Fibroblast of gingiva (primary cell): ENCODE measurements at regions not wholly inside any gene's neighbourhood (a gene's known extent, or its start where the extent isn't known, plus 50 kb on each side); places are given as distances from the start of the nearest gene placed in this dataset.

Experiments used
- DNase-seq: peaks from one replicate; pipeline ENCODE4 v3.0.0-alpha.2; 2011; ENCODE audit warnings: low read depth

GRCh38 chr5:119789406-119790117 is 160.2 kb downstream of the FAM170A start:
- DNase-seq: no peak

GRCh38 chr5:119792161-119792799 is 162.9 kb downstream of the FAM170A start:
- no peak for DNase-seq

GRCh38 chr5:119795768-119796167 is 166.4 kb downstream of the FAM170A start:
- DNase-seq: no peak

- no peak for DNase-seq
These were observed 172.2 kb downstream of the FAM170A start for GRCh38 chr5:119801570-119801969.

- no peak for DNase-seq
These were observed 178.7 kb downstream of the FAM170A start for GRCh38 chr5:119808024-119808423.

- DNase-seq: no peak
These were observed 179.1 kb downstream of the FAM170A start for GRCh38 chr5:119808474-119808873.

GRCh38 chr5:119810217-119810616 is 180.9 kb downstream of the FAM170A start:
- DNase-seq: peak; percentile 27

- no peak for DNase-seq
These were observed 182.1 kb downstream of the FAM170A start for GRCh38 chr5:119811458-119811857.

- DNase-seq: no peak
These were observed 185.3 kb downstream of the FAM170A start for GRCh38 chr5:119814655-119815054.

GRCh38 chr5:119816055-119816454 is 186.7 kb downstream of the FAM170A start:
- no peak for DNase-seq

- no peak for DNase-seq
These were observed 190.7 kb downstream of the FAM170A start for GRCh38 chr5:119820016-119820415.

- no peak for DNase-seq
These were observed 191.2 kb downstream of the FAM170A start for GRCh38 chr5:119820608-119821007.

GRCh38 chr5:119828541-119828940 is 199.2 kb downstream of the FAM170A start:
- peak; percentile 3 for DNase-seq

- no peak for DNase-seq
These were observed 200.0 kb downstream of the FAM170A start for GRCh38 chr5:119829341-119829740.

- no peak for DNase-seq
These were observed 203.8 kb downstream of the FAM170A start for GRCh38 chr5:119833176-119833575.

- DNase-seq: no peak
These were observed 210.8 kb downstream of the FAM170A start for GRCh38 chr5:119840175-119840574.

- DNase-seq: no peak
These were observed 222.8 kb downstream of the FAM170A start for GRCh38 chr5:119852140-119852539.

GRCh38 chr5:119860463-119860862 is 231.1 kb downstream of the FAM170A start:
- no peak for DNase-seq

GRCh38 chr5:119862619-119863018 is 233.3 kb downstream of the FAM170A start:
- DNase-seq: no peak

- peak; percentile 41 for DNase-seq
These were observed 234.9 kb downstream of the FAM170A start for GRCh38 chr5:119864286-119864685.

- DNase-seq: no peak
These were observed 244.3 kb downstream of the FAM170A start for GRCh38 chr5:119873611-119874010.

- DNase-seq: no peak
These were observed 247.2 kb downstream of the FAM170A start for GRCh38 chr5:119876522-119876921.

GRCh38 chr5:119878712-119879111 is 249.4 kb downstream of the FAM170A start:
- DNase-seq: no peak

GRCh38 chr5:119879446-119879845 is 250.1 kb downstream of the FAM170A start:
- peak; percentile 32 for DNase-seq
